K562 (cell line): ENCODE measurements at regions not wholly inside any gene's neighbourhood (a gene's known extent, or its start where the extent isn't known, plus 50 kb on each side); places are given as distances from the start of the nearest gene placed in this dataset.

Source experiments
- CBFA2T2 ChIP-seq: fragments of 450-650 bp; conservative IDR thresholded peaks from 2 replicates; pipeline ENCODE4 v1.6.1; 2017; ENCODE audit warnings: mild to moderate bottlenecking
- HMGN3 ChIP-seq: IDR thresholded peaks from 2 replicates; pipeline ENCODE4 v1.6.1; 2011; ENCODE audit warnings: borderline replicate concordance, low read depth, mild to moderate bottlenecking, mixed read lengths, low read length; ENCODE audit not compliant: insufficient read length; ENCODE audit errors: extremely low read depth
- TF ChIP-seq, protein P1 (sequence below): fragments of 450-650 bp; IDR thresholded peaks from 2 replicates; pipeline ENCODE4 v1.6.1; 2016; ENCODE audit warnings: mild to moderate bottlenecking, moderate library complexity

DNA sequence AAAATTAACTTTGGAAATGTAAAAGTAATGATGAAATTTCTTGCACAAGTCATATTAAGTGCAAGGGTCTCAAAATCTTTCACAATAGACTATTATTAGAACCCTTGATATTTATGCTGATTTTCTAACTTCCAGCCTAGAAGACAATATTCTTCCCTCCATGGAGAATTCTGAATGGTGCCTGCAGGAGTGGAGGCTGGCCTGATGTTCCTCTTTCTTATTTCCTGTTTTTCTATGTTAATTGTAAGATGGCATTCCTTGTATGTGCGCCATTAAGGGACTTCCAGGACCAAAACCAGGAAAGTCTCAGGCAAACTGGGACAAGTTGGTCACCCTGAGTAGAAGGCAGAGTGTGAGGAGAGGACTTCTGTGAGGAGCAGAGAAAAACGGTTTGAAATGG lies 294.9 kb downstream of the DLEU7 start (continued):
- TF ChIP-seq, protein P1, sequence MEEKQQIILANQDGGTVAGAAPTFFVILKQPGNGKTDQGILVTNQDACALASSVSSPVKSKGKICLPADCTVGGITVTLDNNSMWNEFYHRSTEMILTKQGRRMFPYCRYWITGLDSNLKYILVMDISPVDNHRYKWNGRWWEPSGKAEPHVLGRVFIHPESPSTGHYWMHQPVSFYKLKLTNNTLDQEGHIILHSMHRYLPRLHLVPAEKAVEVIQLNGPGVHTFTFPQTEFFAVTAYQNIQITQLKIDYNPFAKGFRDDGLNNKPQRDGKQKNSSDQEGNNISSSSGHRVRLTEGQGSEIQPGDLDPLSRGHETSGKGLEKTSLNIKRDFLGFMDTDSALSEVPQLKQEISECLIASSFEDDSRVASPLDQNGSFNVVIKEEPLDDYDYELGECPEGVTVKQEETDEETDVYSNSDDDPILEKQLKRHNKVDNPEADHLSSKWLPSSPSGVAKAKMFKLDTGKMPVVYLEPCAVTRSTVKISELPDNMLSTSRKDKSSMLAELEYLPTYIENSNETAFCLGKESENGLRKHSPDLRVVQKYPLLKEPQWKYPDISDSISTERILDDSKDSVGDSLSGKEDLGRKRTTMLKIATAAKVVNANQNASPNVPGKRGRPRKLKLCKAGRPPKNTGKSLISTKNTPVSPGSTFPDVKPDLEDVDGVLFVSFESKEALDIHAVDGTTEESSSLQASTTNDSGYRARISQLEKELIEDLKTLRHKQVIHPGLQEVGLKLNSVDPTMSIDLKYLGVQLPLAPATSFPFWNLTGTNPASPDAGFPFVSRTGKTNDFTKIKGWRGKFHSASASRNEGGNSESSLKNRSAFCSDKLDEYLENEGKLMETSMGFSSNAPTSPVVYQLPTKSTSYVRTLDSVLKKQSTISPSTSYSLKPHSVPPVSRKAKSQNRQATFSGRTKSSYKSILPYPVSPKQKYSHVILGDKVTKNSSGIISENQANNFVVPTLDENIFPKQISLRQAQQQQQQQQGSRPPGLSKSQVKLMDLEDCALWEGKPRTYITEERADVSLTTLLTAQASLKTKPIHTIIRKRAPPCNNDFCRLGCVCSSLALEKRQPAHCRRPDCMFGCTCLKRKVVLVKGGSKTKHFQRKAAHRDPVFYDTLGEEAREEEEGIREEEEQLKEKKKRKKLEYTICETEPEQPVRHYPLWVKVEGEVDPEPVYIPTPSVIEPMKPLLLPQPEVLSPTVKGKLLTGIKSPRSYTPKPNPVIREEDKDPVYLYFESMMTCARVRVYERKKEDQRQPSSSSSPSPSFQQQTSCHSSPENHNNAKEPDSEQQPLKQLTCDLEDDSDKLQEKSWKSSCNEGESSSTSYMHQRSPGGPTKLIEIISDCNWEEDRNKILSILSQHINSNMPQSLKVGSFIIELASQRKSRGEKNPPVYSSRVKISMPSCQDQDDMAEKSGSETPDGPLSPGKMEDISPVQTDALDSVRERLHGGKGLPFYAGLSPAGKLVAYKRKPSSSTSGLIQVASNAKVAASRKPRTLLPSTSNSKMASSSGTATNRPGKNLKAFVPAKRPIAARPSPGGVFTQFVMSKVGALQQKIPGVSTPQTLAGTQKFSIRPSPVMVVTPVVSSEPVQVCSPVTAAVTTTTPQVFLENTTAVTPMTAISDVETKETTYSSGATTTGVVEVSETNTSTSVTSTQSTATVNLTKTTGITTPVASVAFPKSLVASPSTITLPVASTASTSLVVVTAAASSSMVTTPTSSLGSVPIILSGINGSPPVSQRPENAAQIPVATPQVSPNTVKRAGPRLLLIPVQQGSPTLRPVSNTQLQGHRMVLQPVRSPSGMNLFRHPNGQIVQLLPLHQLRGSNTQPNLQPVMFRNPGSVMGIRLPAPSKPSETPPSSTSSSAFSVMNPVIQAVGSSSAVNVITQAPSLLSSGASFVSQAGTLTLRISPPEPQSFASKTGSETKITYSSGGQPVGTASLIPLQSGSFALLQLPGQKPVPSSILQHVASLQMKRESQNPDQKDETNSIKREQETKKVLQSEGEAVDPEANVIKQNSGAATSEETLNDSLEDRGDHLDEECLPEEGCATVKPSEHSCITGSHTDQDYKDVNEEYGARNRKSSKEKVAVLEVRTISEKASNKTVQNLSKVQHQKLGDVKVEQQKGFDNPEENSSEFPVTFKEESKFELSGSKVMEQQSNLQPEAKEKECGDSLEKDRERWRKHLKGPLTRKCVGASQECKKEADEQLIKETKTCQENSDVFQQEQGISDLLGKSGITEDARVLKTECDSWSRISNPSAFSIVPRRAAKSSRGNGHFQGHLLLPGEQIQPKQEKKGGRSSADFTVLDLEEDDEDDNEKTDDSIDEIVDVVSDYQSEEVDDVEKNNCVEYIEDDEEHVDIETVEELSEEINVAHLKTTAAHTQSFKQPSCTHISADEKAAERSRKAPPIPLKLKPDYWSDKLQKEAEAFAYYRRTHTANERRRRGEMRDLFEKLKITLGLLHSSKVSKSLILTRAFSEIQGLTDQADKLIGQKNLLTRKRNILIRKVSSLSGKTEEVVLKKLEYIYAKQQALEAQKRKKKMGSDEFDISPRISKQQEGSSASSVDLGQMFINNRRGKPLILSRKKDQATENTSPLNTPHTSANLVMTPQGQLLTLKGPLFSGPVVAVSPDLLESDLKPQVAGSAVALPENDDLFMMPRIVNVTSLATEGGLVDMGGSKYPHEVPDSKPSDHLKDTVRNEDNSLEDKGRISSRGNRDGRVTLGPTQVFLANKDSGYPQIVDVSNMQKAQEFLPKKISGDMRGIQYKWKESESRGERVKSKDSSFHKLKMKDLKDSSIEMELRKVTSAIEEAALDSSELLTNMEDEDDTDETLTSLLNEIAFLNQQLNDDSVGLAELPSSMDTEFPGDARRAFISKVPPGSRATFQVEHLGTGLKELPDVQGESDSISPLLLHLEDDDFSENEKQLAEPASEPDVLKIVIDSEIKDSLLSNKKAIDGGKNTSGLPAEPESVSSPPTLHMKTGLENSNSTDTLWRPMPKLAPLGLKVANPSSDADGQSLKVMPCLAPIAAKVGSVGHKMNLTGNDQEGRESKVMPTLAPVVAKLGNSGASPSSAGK: no peak
- TF ChIP-seq HMGN3 (no peak), CBFA2T2 (no peak)
